Endothelial cell of umbilical vein (primary cell): ENCODE measurements at regions not wholly inside any gene's neighbourhood (a gene's known extent, or its start where the extent isn't known, plus 50 kb on each side); places are given as distances from the start of the nearest gene placed in this dataset.

ENCODE experiments used
- BruUV-seq: library from RNA; stranded (reverse); fragments of 400-500 nt; replicated peaks from 2 replicates; lab custom pipeline; 2021; lab: Mats Ljungman, UMichigan
- CTCF ChIA-PET: fragments of 300-600, 350-600 bp; sonication (Branson Sonifier 250); formaldehyde crosslinking; loops from one replicate; lab custom pipeline; 2021; ENCODE audit warnings: antibody characterized with exemption, inconsistent platforms; lab: Charles Lee
- POLR2A ChIA-PET: fragments of 300-600, 350-600 bp; sonication (Branson Sonifier 250); formaldehyde crosslinking; loops from one replicate; lab custom pipeline; 2021; ENCODE audit warnings: antibody characterized with exemption, inconsistent platforms; lab: Charles Lee
- DNase-seq: peaks from one replicate; pipeline ENCODE4 v3.0.0-alpha.2; 2011; ENCODE audit warnings: low read depth, low spot score
- FAIRE-seq: peaks from 2 replicates; lab custom pipeline; 2011; peaks lifted over from hg19 to GRCh38; lab: Jason Lieb, UNC
- H2AFZ ChIP-seq: 2 replicates; pipeline ENCODE4 v1.6.0; 2012; ENCODE audit warnings: low read depth, low read length, control low read depth, inconsistent platforms
- H3K27ac ChIP-seq: 2 replicates; pipeline ENCODE4 v1.5.1; 2011; ENCODE audit warnings: low read depth, mild to moderate bottlenecking, control low read depth, low read length, moderate library complexity; ENCODE audit not compliant: insufficient read depth
- H3K27me3 ChIP-seq, 2 experiments: 2 replicates each; pipeline versions ENCODE4 v1.6.0 to v1.6.1; 2011; ENCODE audit warnings: low read length in 2 of 2, mixed read lengths in 1 of 2; ENCODE audit not compliant: control insufficient read depth in 2 of 2, insufficient read depth in 2 of 2
- H3K36me3 ChIP-seq, 2 experiments: 2 replicates in 1 of 2; 3 replicates in 1 of 2; pipeline ENCODE4 v1.5.1; 2011; ENCODE audit warnings: low read length in 2 of 2, mild to moderate bottlenecking in 1 of 2, moderate library complexity in 1 of 2; ENCODE audit not compliant: control insufficient read depth in 2 of 2, insufficient read depth in 2 of 2; ENCODE audit errors: extremely low read depth in 1 of 2
- H3K4me1 ChIP-seq: 3 replicates; pipeline ENCODE4 v1.5.1; 2011; ENCODE audit warnings: mild to moderate bottlenecking, low read length; ENCODE audit not compliant: control insufficient read depth, insufficient read depth; ENCODE audit errors: extremely low read depth
- H3K4me2 ChIP-seq: 2 replicates; pipeline ENCODE4 v1.6.1; 2011; ENCODE audit warnings: low read length, control low read depth, mixed read lengths; ENCODE audit not compliant: insufficient read depth
- H3K4me3 ChIP-seq, 3 experiments: fragments of 200-600 bp in 1 of 3; sonication (generic), shearing (Covaris generic) in 1 of 3; replicated peaks in 1 of 3; 2 replicates each; pipeline ENCODE4 v1.5.1; 2011 to 2016; ENCODE audit warnings: control low read depth in 3 of 3, low read length in 3 of 3, mild to moderate bottlenecking in 2 of 3, inconsistent platforms in 1 of 3, low read depth in 1 of 3, moderate library complexity in 1 of 3; ENCODE audit not compliant: insufficient read depth in 1 of 3
- H3K79me2 ChIP-seq: 2 replicates; pipeline ENCODE4 v1.6.0; 2012; ENCODE audit warnings: low read length, inconsistent platforms; ENCODE audit not compliant: control insufficient read depth, insufficient read depth
- H3K9ac ChIP-seq: replicated peaks from 2 replicates; pipeline ENCODE3; 2011; ENCODE audit warnings: low read length, control low read depth; ENCODE audit not compliant: insufficient read depth; ENCODE audit errors: extremely low read depth
- H3K9me1 ChIP-seq: replicated peaks from 3 replicates; pipeline ENCODE4 v1.6.0; 2011; ENCODE audit warnings: mild to moderate bottlenecking, low read length; ENCODE audit not compliant: control insufficient read depth, insufficient read depth; ENCODE audit errors: extremely low read depth
- H3K9me3 ChIP-seq: replicated peaks from 2 replicates; pipeline ENCODE4 v1.5.1; 2012; ENCODE audit warnings: low read length, inconsistent platforms; ENCODE audit not compliant: control insufficient read depth, insufficient read depth
- H4K20me1 ChIP-seq: replicated peaks from 2 replicates; pipeline ENCODE3; 2011; ENCODE audit warnings: mild to moderate bottlenecking, low read length; ENCODE audit not compliant: control insufficient read depth, insufficient read depth; ENCODE audit errors: extremely low read depth
- EZH2 ChIP-seq: IDR thresholded peaks from 2 replicates; pipeline ENCODE4 v1.6.1; 2012; ENCODE audit warnings: borderline replicate concordance, low read depth, mild to moderate bottlenecking, moderate library complexity, low read length, inconsistent platforms; ENCODE audit not compliant: severe bottlenecking
- FOS ChIP-seq: IDR thresholded peaks from 2 replicates; pipeline ENCODE4 v1.6.1; 2011; ENCODE audit warnings: mild to moderate bottlenecking, low read length, moderate library complexity, borderline replicate concordance; ENCODE audit not compliant: insufficient read depth
- GATA2 ChIP-seq: IDR thresholded peaks from 2 replicates; pipeline ENCODE4 v1.7.0; 2011; ENCODE audit warnings: low read depth, mild to moderate bottlenecking, moderate library complexity, mixed read lengths, low read length; ENCODE audit not compliant: insufficient read length, insufficient read depth
- JUN ChIP-seq: IDR thresholded peaks from 2 replicates; pipeline ENCODE4 v1.6.1; 2011; ENCODE audit warnings: borderline replicate concordance, low read depth; ENCODE audit not compliant: insufficient read length, insufficient read depth
- MAX ChIP-seq: IDR thresholded peaks from 2 replicates; pipeline ENCODE4 v1.6.1; 2011; ENCODE audit not compliant: insufficient read depth, insufficient read length
- MYC ChIP-seq: IDR thresholded peaks from one replicate; pipeline ENCODE4 v1.6.1; 2011; ENCODE audit warnings: mild to moderate bottlenecking, low read depth, low read length
- POLR2A ChIP-seq: IDR thresholded peaks from 2 replicates; pipeline ENCODE4 v1.6.1; 2012; ENCODE audit warnings: low read depth, mild to moderate bottlenecking, control low read depth, low read length
- POLR2AphosphoS5 ChIP-seq: IDR thresholded peaks from 2 replicates; pipeline ENCODE4 v1.6.1; 2012; ENCODE audit warnings: low read depth, mild to moderate bottlenecking, control low read depth, low read length, moderate library complexity; ENCODE audit not compliant: insufficient read depth
- dilution Hi-C: fragments of 300-500 bp; cut with MboI; formaldehyde crosslinking; loops from one replicate; pipeline ENCODE4 v1.15.0; 2019; ENCODE audit warnings: low sequenced_read_pairs; ENCODE audit not compliant: extremely low pct_ligation_motif_present
- intact Hi-C: fragments of 100-400 bp; cut with micrococcal nuclease; formaldehyde crosslinking; loops from one replicate; pipeline ENCODE4 v1.10.0; 2022
- TF ChIP-seq, protein P1 (sequence below), 2 donors: IDR thresholded peaks; 1 replicate in 1 of 2; 2 replicates in 1 of 2; pipeline ENCODE4 v1.5.1; 2011; ENCODE audit warnings: low read length in 2 of 2, mild to moderate bottlenecking in 2 of 2, moderate library complexity in 2 of 2, control low read depth in 1 of 2, inconsistent platforms in 1 of 2, low read depth in 1 of 2; ENCODE audit not compliant: insufficient read depth in 1 of 2; ENCODE audit errors: extremely low read depth in 1 of 2

- TF ChIP-seq EZH2: no peak
- TF ChIP-seq JUN: no peak
- no peak for TF ChIP-seq MAX
- no peak for TF ChIP-seq MYC
- TF ChIP-seq, protein P1, sequence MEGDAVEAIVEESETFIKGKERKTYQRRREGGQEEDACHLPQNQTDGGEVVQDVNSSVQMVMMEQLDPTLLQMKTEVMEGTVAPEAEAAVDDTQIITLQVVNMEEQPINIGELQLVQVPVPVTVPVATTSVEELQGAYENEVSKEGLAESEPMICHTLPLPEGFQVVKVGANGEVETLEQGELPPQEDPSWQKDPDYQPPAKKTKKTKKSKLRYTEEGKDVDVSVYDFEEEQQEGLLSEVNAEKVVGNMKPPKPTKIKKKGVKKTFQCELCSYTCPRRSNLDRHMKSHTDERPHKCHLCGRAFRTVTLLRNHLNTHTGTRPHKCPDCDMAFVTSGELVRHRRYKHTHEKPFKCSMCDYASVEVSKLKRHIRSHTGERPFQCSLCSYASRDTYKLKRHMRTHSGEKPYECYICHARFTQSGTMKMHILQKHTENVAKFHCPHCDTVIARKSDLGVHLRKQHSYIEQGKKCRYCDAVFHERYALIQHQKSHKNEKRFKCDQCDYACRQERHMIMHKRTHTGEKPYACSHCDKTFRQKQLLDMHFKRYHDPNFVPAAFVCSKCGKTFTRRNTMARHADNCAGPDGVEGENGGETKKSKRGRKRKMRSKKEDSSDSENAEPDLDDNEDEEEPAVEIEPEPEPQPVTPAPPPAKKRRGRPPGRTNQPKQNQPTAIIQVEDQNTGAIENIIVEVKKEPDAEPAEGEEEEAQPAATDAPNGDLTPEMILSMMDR (IDR thresholded peaks at IDR 0.05; ENCODE audit: extremely low read depth in 1 of 2, insufficient read depth in 1 of 2, low read depth in 1 of 2, low read length in 2 of 2): no peak
- no peak for TF ChIP-seq POLR2A
- TF ChIP-seq POLR2AphosphoS5: no peak
- TF ChIP-seq GATA2: no peak
- no peak for TF ChIP-seq FOS
- H3K9me3 ChIP-seq: peaks cover 4% of the 10 kb centered on the region
- no peaks in the 10 kb centered on the region for H3K9me1 ChIP-seq
- H3K27ac ChIP-seq: no peak overlapping the region
- no peak overlapping the region for H2AFZ ChIP-seq
- intact Hi-C loops: no loop called here
- H3K9ac ChIP-seq: no peak overlapping the region
- no peaks in the 10 kb centered on the region for H3K27me3 ChIP-seq
- no peaks in the 10 kb centered on the region for H3K36me3 ChIP-seq
- dilution Hi-C loops: no loop called here
- no peaks in the 10 kb centered on the region for H3K79me2 ChIP-seq
- H4K20me1 ChIP-seq: no peaks in the 10 kb centered on the region
- no TSS peak for BruUV-seq
- H3K4me2 ChIP-seq: no peak overlapping the region
- ChIA-PET POLR2A (no interaction called here), CTCF (no interaction called here)
- no peaks in the 10 kb centered on the region for H3K4me1 ChIP-seq
- DNase-seq: no peak
- no peak for FAIRE-seq
- H3K4me3 ChIP-seq: no peak overlapping the region
These were observed 1257.2 kb downstream of the ADGRL3 start for GRCh38 chr4:62457356-62457755.
